GM06990 (cell line): ENCODE measurements at regions not wholly inside any gene's neighbourhood (a gene's known extent, or its start where the extent isn't known, plus 50 kb on each side); places are given as distances from the start of the nearest gene placed in this dataset.

Experiments used
- DNase-seq: peaks from one replicate; pipeline ENCODE4 v3.0.0-alpha.2; 2011; ENCODE audit not compliant: insufficient read length; ENCODE audit errors: extremely low read depth
- H3K27me3 ChIP-seq: replicated peaks from 2 replicates; pipeline ENCODE4 v1.6.0; 2011; ENCODE audit warnings: low read length; ENCODE audit not compliant: control insufficient read depth, insufficient read depth
- H3K36me3 ChIP-seq: 2 replicates; pipeline ENCODE4 v1.5.1; 2011; ENCODE audit warnings: low read length; ENCODE audit not compliant: control insufficient read depth, insufficient read depth
- H3K4me3 ChIP-seq: replicated peaks from 2 replicates; pipeline ENCODE4 v1.5.1; 2011; ENCODE audit warnings: low read depth, mild to moderate bottlenecking, control low read depth, low read length
- TF ChIP-seq, protein P1 (sequence below): IDR thresholded peaks from 2 replicates; pipeline ENCODE4 v1.5.1; 2011; ENCODE audit warnings: low read length, control low read depth, mild to moderate bottlenecking, inconsistent platforms; ENCODE audit not compliant: insufficient read depth, poor library complexity, severe bottlenecking

DNA sequence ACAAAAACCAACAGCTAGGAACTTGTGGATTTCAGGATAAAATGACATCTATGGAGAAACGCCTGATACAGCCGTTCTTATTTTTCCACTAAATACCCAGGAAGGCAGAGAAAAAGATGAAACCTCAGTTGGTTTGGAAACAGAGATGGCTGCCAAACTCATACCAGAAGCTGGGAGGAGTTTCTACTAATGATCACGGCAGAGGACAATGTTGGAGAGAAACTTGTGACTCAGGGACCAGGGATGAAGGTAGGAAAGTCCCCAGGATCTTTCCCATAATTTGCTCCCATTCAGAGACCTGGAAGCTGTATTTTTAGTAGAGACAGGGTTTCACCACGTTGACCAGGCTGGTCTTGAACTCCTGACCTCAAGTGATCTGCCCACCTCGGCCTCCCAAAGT lies 187.1 kb upstream of the IER5L start:
- Histone ChIP-seq H3K36me3 (no peaks in the 10 kb centered on the region), H3K27me3 (no peaks in the 10 kb centered on the region; the same call in 1 of the 2 replicates), H3K4me3 (no peak overlapping the region)
- TF ChIP-seq, protein P1, sequence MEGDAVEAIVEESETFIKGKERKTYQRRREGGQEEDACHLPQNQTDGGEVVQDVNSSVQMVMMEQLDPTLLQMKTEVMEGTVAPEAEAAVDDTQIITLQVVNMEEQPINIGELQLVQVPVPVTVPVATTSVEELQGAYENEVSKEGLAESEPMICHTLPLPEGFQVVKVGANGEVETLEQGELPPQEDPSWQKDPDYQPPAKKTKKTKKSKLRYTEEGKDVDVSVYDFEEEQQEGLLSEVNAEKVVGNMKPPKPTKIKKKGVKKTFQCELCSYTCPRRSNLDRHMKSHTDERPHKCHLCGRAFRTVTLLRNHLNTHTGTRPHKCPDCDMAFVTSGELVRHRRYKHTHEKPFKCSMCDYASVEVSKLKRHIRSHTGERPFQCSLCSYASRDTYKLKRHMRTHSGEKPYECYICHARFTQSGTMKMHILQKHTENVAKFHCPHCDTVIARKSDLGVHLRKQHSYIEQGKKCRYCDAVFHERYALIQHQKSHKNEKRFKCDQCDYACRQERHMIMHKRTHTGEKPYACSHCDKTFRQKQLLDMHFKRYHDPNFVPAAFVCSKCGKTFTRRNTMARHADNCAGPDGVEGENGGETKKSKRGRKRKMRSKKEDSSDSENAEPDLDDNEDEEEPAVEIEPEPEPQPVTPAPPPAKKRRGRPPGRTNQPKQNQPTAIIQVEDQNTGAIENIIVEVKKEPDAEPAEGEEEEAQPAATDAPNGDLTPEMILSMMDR = no peak
- no peak for DNase-seq

GRCh38 chr9:129363216-129363873 lies 185.3 kb upstream of the IER5L start:
- Histone ChIP-seq H3K4me3 (no peak overlapping the region), H3K27me3 (no peaks in the 10 kb centered on the region; the same call in 1 of the 2 replicates)

DNA sequence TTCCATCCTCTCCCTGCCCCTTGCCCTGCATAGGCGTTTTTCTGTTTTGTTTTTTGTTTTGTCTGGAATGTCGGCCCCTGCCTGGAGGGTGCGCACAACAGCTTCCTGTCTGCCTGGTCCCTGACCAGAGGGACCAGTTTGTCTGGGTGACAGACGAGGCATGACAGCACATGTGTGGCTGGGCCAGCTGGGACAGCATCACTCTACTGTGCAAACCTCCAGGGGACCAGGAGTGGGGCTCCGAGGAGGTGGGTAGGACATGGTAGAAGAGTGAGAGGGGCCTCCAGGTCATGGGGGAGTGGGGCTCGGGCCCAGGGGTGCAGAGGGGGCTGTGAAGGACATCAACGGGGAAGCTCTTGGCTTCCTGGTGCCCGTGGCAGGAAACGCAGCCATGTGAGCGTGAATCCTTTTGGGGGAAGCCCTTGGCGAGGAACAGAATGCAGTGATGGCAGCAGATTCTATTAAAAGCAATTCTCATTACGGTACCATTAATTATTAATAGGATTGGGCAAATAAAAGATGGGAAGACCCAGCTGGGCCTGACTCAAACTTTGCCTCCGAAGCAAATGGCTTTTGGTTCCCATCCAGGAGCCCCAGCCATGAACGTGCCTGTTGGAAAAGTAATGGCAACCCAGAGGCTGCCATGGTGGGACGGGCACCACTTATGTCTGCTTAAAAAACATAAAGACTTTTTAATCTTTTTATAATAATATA lies 184.4 kb upstream of the IER5L start:
- no peak overlapping the region for H3K4me3 ChIP-seq
- no peak for DNase-seq
- H3K36me3 ChIP-seq = no peaks in the 10 kb centered on the region
- TF ChIP-seq, protein P1 = no peak
- H3K27me3 ChIP-seq = no peaks in the 10 kb centered on the region; the same call in 1 of the 2 replicates

More at GRCh38 chr9:129363216-129363873, 185.3 kb upstream of the IER5L start:
- H3K36me3 ChIP-seq = no peaks in the 10 kb centered on the region
- TF ChIP-seq, protein P1 = no peak
- no peak for DNase-seq

DNA sequence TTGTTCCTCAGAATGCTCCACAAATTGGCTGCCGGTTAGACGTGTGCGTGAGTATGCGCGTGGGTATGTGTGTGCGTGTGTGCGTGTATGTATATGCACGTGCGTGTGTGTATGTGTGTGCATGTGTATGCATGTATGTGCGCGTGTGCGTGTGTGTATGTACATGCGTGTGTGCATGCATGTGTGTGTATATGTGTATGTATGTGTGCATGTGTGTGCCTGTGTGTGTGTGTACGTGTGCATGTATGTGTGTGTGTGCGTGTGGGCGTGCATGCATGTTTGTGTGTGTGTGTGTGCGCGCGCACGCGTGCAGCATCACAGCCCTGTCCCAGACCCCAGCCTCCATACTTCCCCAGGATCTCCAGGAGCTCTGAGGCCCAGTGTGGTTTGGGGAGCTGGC lies 183.1 kb upstream of the IER5L start:
- Histone ChIP-seq H3K27me3 (no peaks in the 10 kb centered on the region; the same call in none of the 2 replicates), H3K36me3 (no peaks in the 10 kb centered on the region), H3K4me3 (no peak overlapping the region)
- TF ChIP-seq, protein P1 = no peak
- no peak for DNase-seq

DNA sequence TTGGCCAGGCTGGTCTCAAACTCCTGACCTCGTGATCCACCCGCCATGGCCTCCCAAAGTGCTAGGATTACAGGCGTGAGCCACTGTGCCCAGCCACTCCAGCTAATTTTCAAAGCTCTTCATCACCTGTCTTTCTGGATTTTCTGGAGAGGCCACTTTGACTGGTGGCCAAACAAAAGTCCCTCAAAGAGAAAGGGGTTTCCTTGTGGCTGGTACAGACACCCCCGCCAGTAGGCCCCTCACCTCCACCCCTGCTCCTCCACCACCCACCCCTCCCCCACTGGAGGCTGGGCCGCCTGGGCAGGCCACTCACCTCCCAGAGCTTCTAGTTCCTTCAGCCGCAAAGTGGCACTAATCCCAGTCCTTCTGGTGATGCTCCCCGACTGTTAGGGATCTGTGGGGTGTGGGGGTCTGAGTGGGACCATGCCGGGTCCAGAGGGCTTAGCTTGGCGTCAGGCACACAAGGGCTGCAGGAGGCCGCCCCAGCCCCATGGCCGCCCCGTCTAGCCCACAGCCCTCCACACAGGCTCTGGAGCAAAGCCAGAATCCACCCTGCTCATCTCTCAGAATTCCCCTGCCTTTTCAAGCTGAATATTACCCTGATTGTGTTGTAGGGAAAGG lies 182.0 kb upstream of the IER5L start:
- TF ChIP-seq, protein P1 = no peak
- Histone ChIP-seq H3K4me3 (no peak overlapping the region), H3K36me3 (no peaks in the 10 kb centered on the region), H3K27me3 (no peaks in the 10 kb centered on the region; the same call in none of the 2 replicates)
- DNase-seq = no peak
